ENCODE measurements at regions not wholly inside any gene's neighbourhood (a gene's known extent, or its start where the extent isn't known, plus 50 kb on each side); places are given as distances from the start of the nearest gene placed in this dataset.

DNA sequence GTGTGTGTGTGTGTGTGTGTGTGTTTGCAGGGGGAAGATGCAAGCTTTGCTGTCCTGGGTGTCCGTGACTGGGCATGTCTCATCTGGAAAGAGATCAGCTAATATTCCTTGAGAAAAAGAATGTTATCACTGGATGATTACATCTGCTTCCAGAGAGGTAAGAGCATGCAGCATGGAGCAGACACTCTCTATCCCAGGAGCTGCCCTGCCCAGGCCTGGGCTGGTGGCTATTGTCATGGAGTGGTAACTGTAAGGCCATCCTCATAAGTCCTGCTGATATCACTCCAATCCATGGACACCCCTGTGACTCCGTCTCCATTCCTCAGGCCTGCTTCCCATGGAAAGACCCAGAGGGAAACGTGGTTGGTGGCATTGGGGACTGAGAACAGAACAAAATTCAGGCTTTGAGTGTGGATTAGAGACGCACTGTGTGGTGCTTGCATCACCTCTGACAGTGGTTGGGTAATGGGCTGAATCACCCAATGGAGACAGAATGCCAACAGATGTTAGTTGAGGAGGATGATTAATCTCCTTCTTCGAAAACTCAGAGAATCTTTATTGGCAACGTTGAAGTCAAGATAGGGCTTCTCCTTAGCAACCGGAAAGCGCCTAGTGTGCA lies 52.0 kb upstream of the KCNIP1 start:
- in situ Hi-C loops (cut with MboI; ENCODE audit: low sequenced_read_pairs): no loop called here

DNA sequence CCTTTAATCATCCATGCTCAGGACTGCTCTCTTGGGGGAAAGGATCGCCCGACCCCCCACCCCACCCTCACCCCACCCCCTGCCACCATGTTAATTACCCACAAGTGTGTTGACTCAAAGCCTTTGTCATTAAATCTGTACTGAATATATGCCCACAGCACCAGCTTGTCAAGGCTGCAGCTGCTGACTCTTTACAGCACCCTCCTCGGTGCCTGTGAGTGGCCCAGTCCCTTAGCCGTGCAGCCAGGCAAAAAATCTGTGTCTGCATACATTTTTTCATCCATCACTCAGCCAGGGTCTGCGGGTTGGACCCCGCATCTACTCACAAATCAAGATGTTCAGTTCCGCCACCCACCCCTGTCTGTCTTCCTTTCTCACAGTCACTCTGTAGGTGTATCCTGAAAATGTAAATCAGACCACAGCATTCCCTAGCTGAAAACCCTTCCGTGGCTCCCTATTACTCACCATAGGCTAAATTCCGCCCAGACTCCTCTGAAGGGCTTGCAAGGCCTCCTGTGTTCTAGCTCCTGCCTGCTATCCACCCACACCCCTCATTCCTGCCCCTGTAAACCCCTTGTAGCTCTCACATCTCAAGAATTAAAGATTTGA lies 53.7 kb upstream of the KCNIP1 start:
- in situ Hi-C loops (cut with MboI; ENCODE audit: low sequenced_read_pairs): no loop called here

DNA sequence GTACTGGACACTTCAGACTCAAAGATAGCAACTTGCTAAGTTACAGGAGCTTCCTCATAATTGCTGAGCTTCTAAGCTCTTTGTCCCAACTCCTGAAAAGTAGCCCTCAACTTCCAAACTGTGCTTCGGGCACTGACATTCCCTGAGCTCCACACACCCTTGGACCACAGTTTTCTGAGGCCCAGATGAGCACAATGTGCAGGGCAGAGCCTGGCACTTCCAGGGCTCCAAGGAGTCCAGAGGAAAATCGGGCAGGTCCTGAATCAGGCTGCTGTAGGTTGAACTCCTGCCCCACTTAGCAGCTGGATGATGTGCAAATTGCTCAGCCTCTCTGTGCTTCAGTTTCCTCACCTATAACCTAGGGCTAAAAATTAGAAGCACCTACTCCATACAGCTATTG lies 54.6 kb upstream of the KCNIP1 start:
- in situ Hi-C loops (cut with MboI; ENCODE audit: low sequenced_read_pairs): no loop called here

DNA sequence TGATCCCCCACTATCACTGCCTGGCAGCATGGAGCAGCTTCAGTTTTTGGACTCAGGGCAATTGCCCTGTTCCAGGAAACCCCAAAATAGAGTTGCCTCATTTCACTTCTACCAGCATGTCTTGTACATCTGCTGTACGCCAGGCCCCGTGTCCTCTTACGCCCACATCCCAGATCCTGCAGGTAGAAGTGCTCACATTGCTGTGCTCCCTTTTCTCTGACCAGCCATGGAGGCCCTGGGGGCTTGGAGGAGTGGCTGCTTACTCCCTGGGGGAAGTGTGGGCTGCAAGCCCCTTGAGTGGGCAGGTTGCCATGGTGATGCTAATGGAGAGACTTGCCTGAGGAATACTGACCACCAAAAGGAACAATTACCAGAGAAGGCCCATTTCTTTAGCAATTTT lies 55.6 kb upstream of the KCNIP1 start:
- in situ Hi-C loops (cut with MboI; ENCODE audit: low sequenced_read_pairs): no loop called here

DNA sequence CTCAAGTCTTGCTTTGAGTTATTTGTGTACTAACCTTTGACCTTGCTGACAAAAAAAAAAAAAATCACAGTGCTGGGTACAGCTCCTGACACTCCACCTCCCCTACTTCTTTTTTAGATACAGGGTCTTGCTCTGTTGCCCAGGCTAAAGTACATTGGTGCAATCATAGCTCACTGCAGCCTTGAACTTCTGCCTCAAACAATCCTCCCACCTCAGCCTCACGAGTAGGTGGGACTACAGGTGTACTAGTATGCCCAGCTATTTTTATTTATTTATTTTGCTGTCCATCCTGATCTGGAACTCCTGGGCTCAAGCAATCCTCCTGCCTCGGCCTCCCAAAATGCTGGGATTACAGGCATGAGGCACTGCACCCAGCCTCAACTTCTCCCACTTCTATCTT lies 57.2 kb upstream of the KCNMB1 start:
- in situ Hi-C loops (cut with MboI; ENCODE audit: low sequenced_read_pairs): no loop called here

DNA sequence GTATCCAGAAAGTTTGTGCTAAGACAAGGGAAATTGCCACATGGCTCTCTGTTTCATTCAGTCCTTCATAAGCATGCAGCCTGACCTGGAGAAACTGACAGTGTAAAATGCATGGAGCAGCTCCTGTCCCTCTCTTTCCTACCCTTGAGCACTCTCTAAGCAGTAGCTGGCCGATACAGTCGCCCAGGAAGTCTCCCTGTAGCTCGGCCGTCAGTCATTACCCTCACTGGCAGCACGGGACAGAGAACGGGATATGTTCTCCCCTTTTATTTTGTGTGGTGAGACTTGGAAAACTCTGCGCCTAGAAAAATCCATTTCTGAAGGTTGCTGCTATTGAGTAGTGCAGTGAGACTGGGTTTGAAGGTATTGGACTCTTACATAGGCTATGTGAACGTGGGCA lies 56.8 kb upstream of the KCNMB1 start:
- in situ Hi-C loops (cut with MboI; ENCODE audit: low sequenced_read_pairs): no loop called here

DNA sequence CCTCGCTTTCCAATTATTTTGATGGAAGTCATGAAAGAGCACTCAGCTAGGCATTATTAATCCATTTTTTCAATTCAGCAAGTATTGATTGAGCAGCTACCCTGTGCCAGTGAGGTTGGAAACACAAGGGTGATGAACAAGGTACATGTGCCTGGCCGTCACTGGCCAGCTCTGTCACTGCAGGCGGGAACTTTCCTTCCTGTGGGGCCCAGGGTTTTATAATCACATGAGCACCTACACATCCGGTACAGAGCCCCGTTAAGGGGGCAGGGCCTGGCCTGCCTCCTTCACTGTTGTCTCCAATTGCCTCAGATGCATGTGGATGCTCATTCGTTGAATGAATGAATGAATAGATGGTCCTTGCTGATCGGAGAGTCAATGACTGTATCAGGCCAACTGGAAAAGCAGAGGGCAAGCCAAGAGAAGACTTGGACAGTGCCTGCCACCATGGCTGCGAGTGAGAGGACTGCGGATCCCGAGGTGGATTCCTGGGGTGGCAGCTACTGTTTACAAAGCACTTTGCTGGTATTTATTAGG lies 55.9 kb upstream of the KCNMB1 start:
- in situ Hi-C loops (cut with MboI; ENCODE audit: low sequenced_read_pairs): no loop called here

DNA sequence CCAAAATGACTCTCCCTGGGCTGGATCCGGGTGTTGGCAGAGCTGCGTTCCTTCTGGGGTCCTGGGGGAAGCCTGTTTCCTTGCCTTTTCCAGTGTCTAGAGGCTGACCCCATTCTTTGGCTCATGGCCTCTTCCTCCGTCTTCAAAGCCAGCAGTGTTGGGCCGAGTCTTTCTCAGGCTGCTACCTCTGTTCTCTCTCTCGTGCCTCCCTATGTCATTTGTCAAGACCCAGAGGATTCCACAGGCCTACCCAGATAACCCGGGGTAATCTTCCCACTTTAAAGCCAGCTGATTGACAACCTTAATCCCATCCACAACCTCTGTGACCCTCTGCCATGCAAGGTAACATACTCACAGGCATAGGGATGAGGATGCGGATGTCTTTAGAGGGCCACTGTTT lies 55.0 kb upstream of the KCNMB1 start:
- in situ Hi-C loops (cut with MboI; ENCODE audit: low sequenced_read_pairs): no loop called here

DNA sequence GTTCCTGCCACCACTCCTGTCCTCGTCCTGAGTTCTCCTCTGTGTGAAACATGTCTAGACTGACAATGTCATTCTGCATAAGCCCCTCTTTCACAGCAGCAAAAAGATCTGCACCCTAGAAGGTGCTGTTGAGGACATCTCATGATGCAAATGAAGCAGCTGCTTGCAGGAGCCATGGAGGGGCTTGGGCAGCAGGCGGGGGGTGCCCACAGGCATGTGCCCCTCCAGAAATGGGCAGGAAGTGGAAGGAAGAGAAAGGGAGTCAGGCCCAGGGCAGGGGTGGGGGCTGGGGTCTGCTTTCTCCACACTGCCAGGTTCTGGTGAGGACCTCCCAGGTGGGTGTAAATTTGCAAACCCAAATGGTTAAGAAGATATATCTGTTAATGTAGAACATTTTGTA lies 54.5 kb upstream of the KCNMB1 start:
- in situ Hi-C loops (cut with MboI; ENCODE audit: low sequenced_read_pairs): no loop called here

DNA sequence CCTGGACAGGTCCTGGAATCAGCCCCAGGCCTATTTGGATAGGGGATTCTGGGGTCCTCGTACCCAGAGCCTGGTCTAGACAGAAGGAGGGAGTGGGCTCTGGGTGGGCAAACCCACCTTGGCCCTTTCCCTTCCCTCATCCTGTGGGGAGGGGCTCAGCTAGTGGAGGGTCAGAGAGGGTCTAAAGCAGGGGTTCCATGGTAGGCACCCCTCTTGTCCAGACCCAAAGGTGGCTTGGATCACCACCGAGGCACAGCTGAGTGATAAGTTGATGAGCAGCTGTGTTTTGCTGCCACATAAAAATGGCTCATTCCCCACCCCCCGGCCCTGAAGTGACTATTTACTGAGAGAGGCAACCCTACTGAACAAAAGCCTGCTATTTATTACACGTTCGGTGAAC lies 53.8 kb upstream of the KCNMB1 start:
- in situ Hi-C loops (cut with MboI; ENCODE audit: low sequenced_read_pairs): no loop called here

DNA sequence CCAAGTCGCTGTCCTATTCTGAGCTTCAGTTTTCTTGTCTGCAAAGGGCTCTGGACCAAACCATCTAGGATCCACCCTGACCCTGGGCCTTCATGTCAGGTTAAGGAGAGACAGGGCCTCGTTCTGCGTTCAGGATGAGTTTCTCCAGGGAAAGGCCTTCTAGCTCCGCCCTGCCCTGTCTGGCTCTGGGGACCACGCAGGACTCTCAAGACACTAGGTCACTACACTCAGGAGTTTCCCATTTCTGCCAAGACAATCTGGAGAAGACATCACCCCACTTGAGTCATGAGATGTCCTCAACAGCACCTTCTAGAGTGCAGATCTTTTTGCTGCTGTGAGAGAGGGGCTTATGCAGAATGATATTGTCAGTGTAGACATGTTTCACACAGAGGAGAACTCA lies 53.2 kb upstream of the KCNMB1 start:
- in situ Hi-C loops (cut with MboI; ENCODE audit: low sequenced_read_pairs): no loop called here

DNA sequence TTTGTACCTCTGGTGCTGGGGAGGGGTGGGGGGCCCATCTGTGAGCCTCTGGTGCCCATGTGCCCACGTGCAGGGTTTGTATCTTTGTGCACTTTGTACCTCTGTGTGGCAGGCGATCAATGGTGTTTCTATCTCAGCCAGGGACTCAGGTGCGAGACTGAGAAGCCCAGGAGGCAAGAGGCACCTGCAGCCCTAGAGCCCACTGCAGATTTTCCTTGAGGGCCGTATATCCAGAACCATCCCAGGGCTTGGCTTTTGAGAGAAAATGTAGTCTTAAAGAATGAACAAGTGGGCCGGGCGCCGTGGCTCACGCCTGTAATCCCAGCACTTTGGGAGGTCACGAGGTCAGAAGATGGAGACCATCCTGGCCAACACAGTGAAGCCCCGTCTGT lies 52.2 kb upstream of the KCNMB1 start:
- in situ Hi-C loops (cut with MboI; ENCODE audit: low sequenced_read_pairs): no loop called here

DNA sequence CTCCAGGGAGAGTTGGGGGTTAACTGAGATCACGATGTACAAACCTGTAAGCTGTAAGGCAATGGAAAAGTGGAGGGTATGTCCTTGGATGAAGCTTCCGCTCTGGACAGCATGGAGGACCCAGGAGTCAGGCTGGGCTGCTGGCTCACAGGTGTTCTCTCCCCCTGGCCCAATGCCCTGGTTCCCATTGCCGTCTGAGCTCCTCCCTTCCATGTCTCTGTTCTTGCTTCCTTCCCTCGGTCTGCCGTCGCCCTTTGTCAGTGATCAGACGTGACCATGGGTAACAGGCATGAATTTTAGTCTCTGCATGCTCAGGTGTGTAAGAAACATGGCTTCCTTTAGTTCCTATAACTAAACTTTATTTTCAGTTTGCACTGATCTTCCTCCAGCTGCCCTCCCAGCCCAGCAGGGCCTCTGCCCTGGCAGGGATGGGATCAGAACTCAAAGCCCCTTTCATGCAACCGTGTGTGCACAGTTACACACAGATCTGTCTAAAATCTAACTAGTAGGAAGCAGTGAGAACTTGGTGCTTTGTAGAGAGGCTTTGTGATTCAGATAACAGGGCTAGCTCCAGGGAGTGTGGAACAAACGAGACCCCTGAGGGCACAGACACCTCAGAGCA lies 51.7 kb upstream of the KCNMB1 start:
- in situ Hi-C loops (cut with MboI; ENCODE audit: low sequenced_read_pairs): no loop called here

DNA sequence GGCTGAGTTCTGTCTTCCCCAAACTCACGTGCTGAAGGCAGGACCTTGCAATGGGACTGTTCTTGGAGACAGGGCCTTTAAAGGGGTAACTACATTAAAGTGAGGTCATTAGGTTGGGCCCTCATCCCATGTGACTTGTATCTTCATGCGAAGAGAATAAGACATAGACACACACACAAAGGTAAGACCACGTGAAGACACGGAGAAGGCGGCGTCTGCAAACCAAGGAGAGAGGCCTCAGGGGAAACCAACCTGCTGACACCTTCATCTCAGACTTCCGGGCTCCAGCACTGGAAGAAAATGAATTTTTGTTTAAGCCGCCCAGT lies 50.7 kb upstream of the KCNMB1 start:
- in situ Hi-C loops (cut with MboI; ENCODE audit: low sequenced_read_pairs): loop anchor here (10.0 kb wide), 1 partner anchor 185 kb away; no protein-coding TSS in a partner anchor

DNA sequence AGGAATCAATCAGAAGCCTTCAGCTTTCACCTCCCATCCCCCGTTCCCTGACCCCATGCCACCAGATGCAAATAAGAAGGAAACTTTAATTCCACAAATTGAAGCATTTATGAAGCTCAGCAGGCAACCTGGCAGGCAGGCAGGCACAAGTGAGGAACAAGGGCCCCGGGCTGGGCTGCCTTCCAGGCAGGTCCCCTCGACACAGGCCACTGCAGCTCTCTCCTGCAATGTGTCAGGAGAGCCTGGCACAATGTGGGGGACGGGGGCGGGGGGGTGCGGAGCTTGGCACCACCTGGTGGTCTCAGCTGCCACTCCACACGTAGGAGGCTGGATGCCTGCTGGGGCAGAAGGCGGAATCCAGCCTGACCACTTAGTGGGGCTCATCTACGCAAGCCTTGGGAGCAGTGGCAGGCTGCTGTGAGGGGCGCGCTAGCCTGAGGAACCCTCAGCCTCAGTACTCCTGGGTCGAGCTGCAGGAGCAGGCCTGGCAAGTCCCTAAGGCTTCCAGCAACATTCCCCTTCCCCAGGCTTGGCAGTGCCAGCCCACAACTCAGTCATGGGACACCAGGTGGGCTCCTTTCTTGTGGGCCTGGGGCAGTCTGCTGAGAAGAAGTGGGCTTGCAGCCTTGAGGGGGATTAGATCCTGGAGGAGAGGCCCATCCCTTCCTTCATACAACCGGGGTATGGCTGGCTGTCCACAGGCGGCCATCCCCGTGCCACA lies 50.2 kb upstream of the KCNMB1 start:
- in situ Hi-C loops (cut with MboI; ENCODE audit: low sequenced_read_pairs): loop anchor here (10.0 kb wide), 1 partner anchor 185 kb away; no protein-coding TSS in a partner anchor
